Neural cell (in vitro differentiated cells): ENCODE measurements at regions not wholly inside any gene's neighbourhood (a gene's known extent, or its start where the extent isn't known, plus 50 kb on each side); places are given as distances from the start of the nearest gene placed in this dataset.

Source experiments
- H2AFZ ChIP-seq: fragments of 200-600, 300-800 bp; sonication (generic), shearing (Covaris generic); 2 replicates; pipeline ENCODE4 v1.6.0; 2014; ENCODE audit warnings: low read depth, mild to moderate bottlenecking, antibody characterized with exemption, low read length, moderate library complexity
- H3F3A ChIP-seq: fragments of 200-600 bp; shearing (Covaris generic); 2 replicates; pipeline ENCODE4 v1.6.1; 2016; ENCODE audit warnings: mild to moderate bottlenecking, moderate library complexity, mixed read lengths, antibody characterized with exemption, low read length; ENCODE audit not compliant: insufficient read depth, poor library complexity, severe bottlenecking
- H3K27ac ChIP-seq: fragments of 200-600, 300-800 bp; sonication (generic), shearing (Covaris generic); 2 replicates; pipeline ENCODE4 v1.5.1; 2014; ENCODE audit warnings: mild to moderate bottlenecking, low read length, moderate library complexity
- H3K27me3 ChIP-seq: fragments of 300-800, 200-600 bp; sonication (generic), shearing (Covaris generic); 2 replicates; pipeline ENCODE4 v1.6.0; 2014; ENCODE audit warnings: mild to moderate bottlenecking, low read depth, low read length, moderate library complexity; ENCODE audit not compliant: insufficient read depth
- H3K36me3 ChIP-seq: fragments of 300-800, 200-600 bp; sonication (generic), shearing (Covaris generic); 2 replicates; pipeline ENCODE4 v1.5.1; 2014; ENCODE audit warnings: mild to moderate bottlenecking, antibody characterized with exemption, low read length, moderate library complexity; ENCODE audit not compliant: insufficient read depth
- H3K4me2 ChIP-seq: fragments of 300-800, 200-600 bp; sonication (generic), shearing (Covaris generic); 2 replicates; pipeline ENCODE4 v1.6.0; 2014; ENCODE audit warnings: mild to moderate bottlenecking, low read length
- H3K4me3 ChIP-seq: fragments of 300-800, 200-600 bp; sonication (generic), shearing (Covaris generic); 2 replicates; pipeline ENCODE4 v1.5.1; 2014; ENCODE audit warnings: mild to moderate bottlenecking, low read length, moderate library complexity
- H3K79me2 ChIP-seq: fragments of 200-600 bp; shearing (Covaris generic); replicated peaks from 2 replicates; pipeline ENCODE4 v1.6.0; 2014; ENCODE audit warnings: mild to moderate bottlenecking, low read length, moderate library complexity; ENCODE audit not compliant: insufficient read depth
- H3K9ac ChIP-seq: fragments of 300-800, 200-600 bp; sonication (generic), shearing (Covaris generic); 2 replicates; pipeline ENCODE4 v1.6.1; 2016; ENCODE audit warnings: mild to moderate bottlenecking, low read length, mixed read lengths
- H3K9me2 ChIP-seq: fragments of 200-600 bp; shearing (Covaris generic); 2 replicates; pipeline ENCODE4 v1.6.1; 2016; ENCODE audit warnings: mild to moderate bottlenecking, low read length, mixed read lengths; ENCODE audit not compliant: insufficient read depth
- H3K9me3 ChIP-seq: fragments of 200-600, 300-800 bp; sonication (generic), shearing (Covaris generic); 2 replicates; pipeline ENCODE4 v1.6.1; 2016; ENCODE audit warnings: mild to moderate bottlenecking, mixed run types, low read length, moderate library complexity, mixed read lengths
- H4K20me1 ChIP-seq: fragments of 200-600 bp; shearing (Covaris generic); 2 replicates; pipeline ENCODE4 v1.6.1; 2016; ENCODE audit warnings: mild to moderate bottlenecking, mixed run types; ENCODE audit not compliant: insufficient read depth
- EP300 ChIP-seq: fragments of 450-650 bp; conservative IDR thresholded peaks from 2 replicates; pipeline ENCODE4 v1.6.1; 2014; ENCODE audit warnings: antibody characterized with exemption, mild to moderate bottlenecking, moderate library complexity; ENCODE audit not compliant: poor library complexity, severe bottlenecking
- EZH2 ChIP-seq: fragments of 200-600, 300-800 bp; shearing (Covaris generic), sonication (generic); IDR thresholded peaks from 2 replicates; pipeline ENCODE4 v1.6.1; 2014; ENCODE audit warnings: antibody characterized with exemption, low read length, borderline replicate concordance, mild to moderate bottlenecking; ENCODE audit not compliant: insufficient read depth, poor library complexity, severe bottlenecking
- MXI1 ChIP-seq: fragments of 450-650 bp; conservative IDR thresholded peaks from 2 replicates; pipeline ENCODE4 v1.6.1; 2014; ENCODE audit warnings: antibody characterized with exemption, mild to moderate bottlenecking; ENCODE audit not compliant: poor library complexity, severe bottlenecking
- POLR2AphosphoS5 ChIP-seq: IDR thresholded peaks from 2 replicates; pipeline ENCODE4 v1.6.1; 2012
- RAD21 ChIP-seq: fragments of 450-650 bp; conservative IDR thresholded peaks from 2 replicates; pipeline ENCODE4 v1.6.1; 2014; ENCODE audit warnings: antibody characterized with exemption, mild to moderate bottlenecking, moderate library complexity
- SMC3 ChIP-seq: fragments of 450-650 bp; conservative IDR thresholded peaks from 2 replicates; pipeline ENCODE4 v1.6.1; 2014; ENCODE audit warnings: antibody characterized with exemption, mild to moderate bottlenecking, moderate library complexity; ENCODE audit not compliant: poor library complexity
- TAF1 ChIP-seq: IDR thresholded peaks from 2 replicates; pipeline ENCODE4 v1.6.1; 2012; ENCODE audit warnings: low read depth
- TF ChIP-seq, protein P1 (sequence below): IDR thresholded peaks from 2 replicates; pipeline ENCODE4 v1.6.1; 2012; ENCODE audit warnings: borderline replicate concordance
- TF ChIP-seq, protein P2 (sequence below): fragments of 450-650 bp; IDR thresholded peaks from 2 replicates; pipeline ENCODE4 v1.5.1; 2014; ENCODE audit warnings: antibody characterized with exemption, mild to moderate bottlenecking, moderate library complexity; ENCODE audit not compliant: poor library complexity, severe bottlenecking

DNA sequence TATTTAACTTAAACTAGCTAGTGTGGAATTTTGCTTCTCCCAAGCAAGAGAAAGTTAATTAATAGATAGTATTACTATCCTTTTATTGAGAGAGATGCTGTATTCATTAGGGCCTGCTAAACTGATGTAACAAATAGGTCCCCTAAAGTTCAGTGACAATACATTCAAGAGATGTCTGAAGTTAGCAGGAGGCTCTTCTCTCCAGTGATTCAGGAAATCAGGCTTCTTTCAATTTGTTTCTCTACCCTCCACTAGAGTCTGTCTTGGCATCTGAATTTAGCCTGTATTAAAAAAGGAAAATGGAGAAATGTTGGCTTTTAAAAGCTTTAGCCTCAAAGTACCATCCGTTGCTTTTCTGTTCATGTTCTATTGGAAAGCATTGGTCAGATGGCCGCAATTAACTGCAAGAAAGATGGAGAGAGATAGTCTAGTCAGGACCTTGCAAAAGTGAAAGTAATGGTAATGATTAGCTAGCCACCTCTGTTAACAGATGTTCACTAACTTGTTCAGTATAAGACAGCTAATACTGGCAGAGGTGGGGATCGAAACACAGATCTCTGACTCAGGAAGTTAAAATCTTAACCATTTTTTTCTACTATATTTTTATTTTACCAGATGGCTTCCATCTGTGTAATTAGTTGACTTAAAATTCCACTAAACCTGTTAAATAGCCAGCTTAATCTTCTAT is 786.8 kb downstream of the TMTC2 start:
- Histone ChIP-seq H3K27me3 (no peaks in the 10 kb centered on the region), H3K36me3 (no peaks in the 10 kb centered on the region), H3K27ac (no peak overlapping the region), H3K9me2 (no peaks in the 10 kb centered on the region), H3K79me2 (no peaks in the 10 kb centered on the region), H3K4me3 (no peak overlapping the region), H3K9me3 (no peaks in the 10 kb centered on the region), H2AFZ (no peak overlapping the region), H3F3A (peaks cover 4% of the 10 kb centered on the region), H3K9ac (no peak overlapping the region), H3K4me2 (no peak overlapping the region), H4K20me1 (no peaks in the 10 kb centered on the region)
- TF ChIP-seq MXI1: no peak
- TF ChIP-seq, protein P1, sequence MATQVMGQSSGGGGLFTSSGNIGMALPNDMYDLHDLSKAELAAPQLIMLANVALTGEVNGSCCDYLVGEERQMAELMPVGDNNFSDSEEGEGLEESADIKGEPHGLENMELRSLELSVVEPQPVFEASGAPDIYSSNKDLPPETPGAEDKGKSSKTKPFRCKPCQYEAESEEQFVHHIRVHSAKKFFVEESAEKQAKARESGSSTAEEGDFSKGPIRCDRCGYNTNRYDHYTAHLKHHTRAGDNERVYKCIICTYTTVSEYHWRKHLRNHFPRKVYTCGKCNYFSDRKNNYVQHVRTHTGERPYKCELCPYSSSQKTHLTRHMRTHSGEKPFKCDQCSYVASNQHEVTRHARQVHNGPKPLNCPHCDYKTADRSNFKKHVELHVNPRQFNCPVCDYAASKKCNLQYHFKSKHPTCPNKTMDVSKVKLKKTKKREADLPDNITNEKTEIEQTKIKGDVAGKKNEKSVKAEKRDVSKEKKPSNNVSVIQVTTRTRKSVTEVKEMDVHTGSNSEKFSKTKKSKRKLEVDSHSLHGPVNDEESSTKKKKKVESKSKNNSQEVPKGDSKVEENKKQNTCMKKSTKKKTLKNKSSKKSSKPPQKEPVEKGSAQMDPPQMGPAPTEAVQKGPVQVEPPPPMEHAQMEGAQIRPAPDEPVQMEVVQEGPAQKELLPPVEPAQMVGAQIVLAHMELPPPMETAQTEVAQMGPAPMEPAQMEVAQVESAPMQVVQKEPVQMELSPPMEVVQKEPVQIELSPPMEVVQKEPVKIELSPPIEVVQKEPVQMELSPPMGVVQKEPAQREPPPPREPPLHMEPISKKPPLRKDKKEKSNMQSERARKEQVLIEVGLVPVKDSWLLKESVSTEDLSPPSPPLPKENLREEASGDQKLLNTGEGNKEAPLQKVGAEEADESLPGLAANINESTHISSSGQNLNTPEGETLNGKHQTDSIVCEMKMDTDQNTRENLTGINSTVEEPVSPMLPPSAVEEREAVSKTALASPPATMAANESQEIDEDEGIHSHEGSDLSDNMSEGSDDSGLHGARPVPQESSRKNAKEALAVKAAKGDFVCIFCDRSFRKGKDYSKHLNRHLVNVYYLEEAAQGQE: no peak
- TF ChIP-seq EZH2: no peak
- TF ChIP-seq, protein P2, sequence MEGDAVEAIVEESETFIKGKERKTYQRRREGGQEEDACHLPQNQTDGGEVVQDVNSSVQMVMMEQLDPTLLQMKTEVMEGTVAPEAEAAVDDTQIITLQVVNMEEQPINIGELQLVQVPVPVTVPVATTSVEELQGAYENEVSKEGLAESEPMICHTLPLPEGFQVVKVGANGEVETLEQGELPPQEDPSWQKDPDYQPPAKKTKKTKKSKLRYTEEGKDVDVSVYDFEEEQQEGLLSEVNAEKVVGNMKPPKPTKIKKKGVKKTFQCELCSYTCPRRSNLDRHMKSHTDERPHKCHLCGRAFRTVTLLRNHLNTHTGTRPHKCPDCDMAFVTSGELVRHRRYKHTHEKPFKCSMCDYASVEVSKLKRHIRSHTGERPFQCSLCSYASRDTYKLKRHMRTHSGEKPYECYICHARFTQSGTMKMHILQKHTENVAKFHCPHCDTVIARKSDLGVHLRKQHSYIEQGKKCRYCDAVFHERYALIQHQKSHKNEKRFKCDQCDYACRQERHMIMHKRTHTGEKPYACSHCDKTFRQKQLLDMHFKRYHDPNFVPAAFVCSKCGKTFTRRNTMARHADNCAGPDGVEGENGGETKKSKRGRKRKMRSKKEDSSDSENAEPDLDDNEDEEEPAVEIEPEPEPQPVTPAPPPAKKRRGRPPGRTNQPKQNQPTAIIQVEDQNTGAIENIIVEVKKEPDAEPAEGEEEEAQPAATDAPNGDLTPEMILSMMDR: no peak
- TF ChIP-seq TAF1: no peak
- no peak for TF ChIP-seq RAD21
- TF ChIP-seq POLR2AphosphoS5: no peak
- no peak for TF ChIP-seq SMC3
- TF ChIP-seq EP300: no peak

DNA sequence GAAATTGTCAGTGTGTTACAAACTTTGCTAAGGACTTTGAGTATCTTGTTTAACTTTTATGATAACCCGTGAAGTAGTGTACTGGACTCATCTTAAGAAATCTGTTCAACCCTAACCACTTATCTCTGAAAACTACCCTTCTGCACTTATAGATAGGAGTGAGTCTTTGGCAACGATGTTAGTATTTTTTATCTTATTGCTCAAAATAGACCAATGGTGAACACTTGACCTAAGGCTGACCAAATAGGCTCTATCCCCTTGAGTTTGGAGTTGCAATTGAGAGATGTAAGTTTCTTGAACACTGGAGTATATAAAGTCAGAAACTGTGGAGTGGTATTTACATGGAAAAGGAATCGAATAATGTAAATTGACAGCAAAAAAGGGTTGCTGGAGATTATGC is 786.1 kb downstream of the TMTC2 start:
- no peaks in the 10 kb centered on the region for H4K20me1 ChIP-seq
- H3K9me3 ChIP-seq: no peaks in the 10 kb centered on the region
- H2AFZ ChIP-seq: no peak overlapping the region
- no peaks in the 10 kb centered on the region for H3K27me3 ChIP-seq
- H3K9ac ChIP-seq: no peak overlapping the region
- no peak overlapping the region for H3K27ac ChIP-seq
- peaks cover 4% of the 10 kb centered on the region for H3F3A ChIP-seq
- no peaks in the 10 kb centered on the region for H3K36me3 ChIP-seq
- H3K9me2 ChIP-seq: no peaks in the 10 kb centered on the region
- H3K4me2 ChIP-seq: no peak overlapping the region
- TF ChIP-seq EZH2 (no peak), TAF1 (no peak), EP300 (no peak), MXI1 (no peak), POLR2AphosphoS5 (no peak), SMC3 (no peak), RAD21 (no peak)
- TF ChIP-seq, protein P2: no peak
- TF ChIP-seq, protein P1: no peak
- no peak overlapping the region for H3K4me3 ChIP-seq
- no peaks in the 10 kb centered on the region for H3K79me2 ChIP-seq
